Endothelial cell of umbilical vein (primary cell): ENCODE measurements at regions not wholly inside any gene's neighbourhood (a gene's known extent, or its start where the extent isn't known, plus 50 kb on each side); places are given as distances from the start of the nearest gene placed in this dataset.

Experiments
- BruUV-seq: library from RNA; stranded (reverse); fragments of 400-500 nt; replicated peaks from 2 replicates; lab custom pipeline; 2021; lab: Mats Ljungman, UMichigan
- CTCF ChIA-PET: fragments of 300-600, 350-600 bp; sonication (Branson Sonifier 250); formaldehyde crosslinking; loops from one replicate; lab custom pipeline; 2021; ENCODE audit warnings: antibody characterized with exemption, inconsistent platforms; lab: Charles Lee
- POLR2A ChIA-PET: fragments of 300-600, 350-600 bp; sonication (Branson Sonifier 250); formaldehyde crosslinking; loops from one replicate; lab custom pipeline; 2021; ENCODE audit warnings: antibody characterized with exemption, inconsistent platforms; lab: Charles Lee
- DNase-seq: peaks from one replicate; pipeline ENCODE4 v3.0.0-alpha.2; 2011; ENCODE audit warnings: low read depth, low spot score
- FAIRE-seq: peaks from 2 replicates; lab custom pipeline; 2011; peaks lifted over from hg19 to GRCh38; lab: Jason Lieb, UNC
- H2AFZ ChIP-seq: 2 replicates; pipeline ENCODE4 v1.6.0; 2012; ENCODE audit warnings: low read depth, low read length, control low read depth, inconsistent platforms
- H3K27ac ChIP-seq: 2 replicates; pipeline ENCODE4 v1.5.1; 2011; ENCODE audit warnings: low read depth, mild to moderate bottlenecking, control low read depth, low read length, moderate library complexity; ENCODE audit not compliant: insufficient read depth
- H3K27me3 ChIP-seq, 2 experiments: 2 replicates each; pipeline versions ENCODE4 v1.6.0 to v1.6.1; 2011; ENCODE audit warnings: low read length in 2 of 2, mixed read lengths in 1 of 2; ENCODE audit not compliant: control insufficient read depth in 2 of 2, insufficient read depth in 2 of 2
- H3K36me3 ChIP-seq, 2 experiments: 2 replicates in 1 of 2; 3 replicates in 1 of 2; pipeline ENCODE4 v1.5.1; 2011; ENCODE audit warnings: low read length in 2 of 2, mild to moderate bottlenecking in 1 of 2, moderate library complexity in 1 of 2; ENCODE audit not compliant: control insufficient read depth in 2 of 2, insufficient read depth in 2 of 2; ENCODE audit errors: extremely low read depth in 1 of 2
- H3K4me1 ChIP-seq: 3 replicates; pipeline ENCODE4 v1.5.1; 2011; ENCODE audit warnings: mild to moderate bottlenecking, low read length; ENCODE audit not compliant: control insufficient read depth, insufficient read depth; ENCODE audit errors: extremely low read depth
- H3K4me2 ChIP-seq: 2 replicates; pipeline ENCODE4 v1.6.1; 2011; ENCODE audit warnings: low read length, control low read depth, mixed read lengths; ENCODE audit not compliant: insufficient read depth
- H3K4me3 ChIP-seq, 3 experiments: fragments of 200-600 bp in 1 of 3; sonication (generic), shearing (Covaris generic) in 1 of 3; replicated peaks in 1 of 3; 2 replicates each; pipeline ENCODE4 v1.5.1; 2011 to 2016; ENCODE audit warnings: control low read depth in 3 of 3, low read length in 3 of 3, mild to moderate bottlenecking in 2 of 3, inconsistent platforms in 1 of 3, low read depth in 1 of 3, moderate library complexity in 1 of 3; ENCODE audit not compliant: insufficient read depth in 1 of 3
- H3K79me2 ChIP-seq: 2 replicates; pipeline ENCODE4 v1.6.0; 2012; ENCODE audit warnings: low read length, inconsistent platforms; ENCODE audit not compliant: control insufficient read depth, insufficient read depth
- H3K9ac ChIP-seq: replicated peaks from 2 replicates; pipeline ENCODE3; 2011; ENCODE audit warnings: low read length, control low read depth; ENCODE audit not compliant: insufficient read depth; ENCODE audit errors: extremely low read depth
- H3K9me1 ChIP-seq: replicated peaks from 3 replicates; pipeline ENCODE4 v1.6.0; 2011; ENCODE audit warnings: mild to moderate bottlenecking, low read length; ENCODE audit not compliant: control insufficient read depth, insufficient read depth; ENCODE audit errors: extremely low read depth
- H3K9me3 ChIP-seq: replicated peaks from 2 replicates; pipeline ENCODE4 v1.5.1; 2012; ENCODE audit warnings: low read length, inconsistent platforms; ENCODE audit not compliant: control insufficient read depth, insufficient read depth
- H4K20me1 ChIP-seq: replicated peaks from 2 replicates; pipeline ENCODE3; 2011; ENCODE audit warnings: mild to moderate bottlenecking, low read length; ENCODE audit not compliant: control insufficient read depth, insufficient read depth; ENCODE audit errors: extremely low read depth
- CTCF ChIP-seq, 2 donors: IDR thresholded peaks; 1 replicate in 1 of 2; 2 replicates in 1 of 2; pipeline ENCODE4 v1.5.1; 2011; ENCODE audit warnings: low read length in 2 of 2, mild to moderate bottlenecking in 2 of 2, moderate library complexity in 2 of 2, control low read depth in 1 of 2, inconsistent platforms in 1 of 2, low read depth in 1 of 2; ENCODE audit not compliant: insufficient read depth in 1 of 2; ENCODE audit errors: extremely low read depth in 1 of 2
- EZH2 ChIP-seq: IDR thresholded peaks from 2 replicates; pipeline ENCODE4 v1.6.1; 2012; ENCODE audit warnings: borderline replicate concordance, low read depth, mild to moderate bottlenecking, moderate library complexity, low read length, inconsistent platforms; ENCODE audit not compliant: severe bottlenecking
- FOS ChIP-seq: IDR thresholded peaks from 2 replicates; pipeline ENCODE4 v1.6.1; 2011; ENCODE audit warnings: mild to moderate bottlenecking, low read length, moderate library complexity, borderline replicate concordance; ENCODE audit not compliant: insufficient read depth
- GATA2 ChIP-seq: IDR thresholded peaks from 2 replicates; pipeline ENCODE4 v1.7.0; 2011; ENCODE audit warnings: low read depth, mild to moderate bottlenecking, moderate library complexity, mixed read lengths, low read length; ENCODE audit not compliant: insufficient read length, insufficient read depth
- JUN ChIP-seq: IDR thresholded peaks from 2 replicates; pipeline ENCODE4 v1.6.1; 2011; ENCODE audit warnings: borderline replicate concordance, low read depth; ENCODE audit not compliant: insufficient read length, insufficient read depth
- MYC ChIP-seq: IDR thresholded peaks from one replicate; pipeline ENCODE4 v1.6.1; 2011; ENCODE audit warnings: mild to moderate bottlenecking, low read depth, low read length
- POLR2A ChIP-seq: IDR thresholded peaks from 2 replicates; pipeline ENCODE4 v1.6.1; 2012; ENCODE audit warnings: low read depth, mild to moderate bottlenecking, control low read depth, low read length
- POLR2AphosphoS5 ChIP-seq: IDR thresholded peaks from 2 replicates; pipeline ENCODE4 v1.6.1; 2012; ENCODE audit warnings: low read depth, mild to moderate bottlenecking, control low read depth, low read length, moderate library complexity; ENCODE audit not compliant: insufficient read depth
- dilution Hi-C: fragments of 300-500 bp; cut with MboI; formaldehyde crosslinking; loops from one replicate; pipeline ENCODE4 v1.15.0; 2019; ENCODE audit warnings: low sequenced_read_pairs; ENCODE audit not compliant: extremely low pct_ligation_motif_present
- intact Hi-C: fragments of 100-400 bp; cut with micrococcal nuclease; formaldehyde crosslinking; loops from one replicate; pipeline ENCODE4 v1.10.0; 2022
- TF ChIP-seq, protein P1 (sequence below): IDR thresholded peaks from 2 replicates; pipeline ENCODE4 v1.6.1; 2011; ENCODE audit not compliant: insufficient read depth, insufficient read length

DNA sequence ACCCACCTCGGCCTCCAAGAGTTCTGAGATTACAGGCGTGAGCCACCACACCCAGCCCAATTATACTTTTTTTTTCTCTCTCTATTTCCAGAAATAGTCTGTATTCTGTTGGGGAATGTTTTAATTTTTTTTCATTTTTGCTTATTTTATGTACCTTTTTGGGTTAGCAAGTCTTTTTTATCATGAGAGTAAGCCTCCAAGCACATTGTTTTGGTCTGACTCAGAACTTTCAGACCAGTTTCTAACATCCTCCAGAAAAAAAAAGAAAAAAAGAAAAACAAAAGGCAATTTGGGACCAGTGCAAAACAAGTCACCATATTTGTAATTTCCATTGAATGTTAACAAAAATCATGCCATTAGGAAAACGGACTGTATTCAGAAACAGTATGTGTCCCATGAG is 1465.5 kb downstream of the SLITRK5 start:
- TF ChIP-seq POLR2AphosphoS5 (no peak), JUN (no peak), EZH2 (no peak), CTCF (IDR thresholded peaks at IDR 0.05; ENCODE audit: extremely low read depth in 1 of 2, insufficient read depth in 1 of 2, low read depth in 1 of 2, low read length in 2 of 2) (no peak)
- Histone ChIP-seq H3K9me1 (no peaks in the 10 kb centered on the region), H3K9me3 (no peaks in the 10 kb centered on the region), H4K20me1 (no peaks in the 10 kb centered on the region), H3K27me3 (no peaks in the 10 kb centered on the region), H3K36me3 (no peaks in the 10 kb centered on the region), H3K27ac (no peak overlapping the region), H3K4me3 (no peak overlapping the region), H3K4me2 (no peak overlapping the region), H3K4me1 (no peaks in the 10 kb centered on the region), H2AFZ (no peak overlapping the region), H3K79me2 (no peaks in the 10 kb centered on the region), H3K9ac (no peak overlapping the region)
- ChIA-PET CTCF (no interaction called here), POLR2A (no interaction called here)
- intact Hi-C loops (no loop called here), dilution Hi-C loops (no loop called here)
- DNase-seq, result no peak
- no peak for FAIRE-seq
- BruUV-seq, result no TSS peak

GRCh38 chr13:89150362-89150761 is 1479.2 kb downstream of the SLITRK5 start:
- TF ChIP-seq POLR2A (no peak), GATA2 (no peak), CTCF (IDR thresholded peaks at IDR 0.05; ENCODE audit: extremely low read depth in 1 of 2, insufficient read depth in 1 of 2, low read depth in 1 of 2, low read length in 2 of 2) (no peak), JUN (no peak), EZH2 (no peak), POLR2AphosphoS5 (no peak), FOS (no peak), MYC (no peak)
- TF ChIP-seq, protein P1, sequence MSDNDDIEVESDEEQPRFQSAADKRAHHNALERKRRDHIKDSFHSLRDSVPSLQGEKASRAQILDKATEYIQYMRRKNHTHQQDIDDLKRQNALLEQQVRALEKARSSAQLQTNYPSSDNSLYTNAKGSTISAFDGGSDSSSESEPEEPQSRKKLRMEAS, result no peak
- Histone ChIP-seq H3K4me2 (no peak overlapping the region), H2AFZ (no peak overlapping the region), H3K27me3 (no peaks in the 10 kb centered on the region), H3K4me3 (no peak overlapping the region), H3K4me1 (no peaks in the 10 kb centered on the region), H4K20me1 (no peaks in the 10 kb centered on the region), H3K9me1 (no peaks in the 10 kb centered on the region), H3K79me2 (no peaks in the 10 kb centered on the region), H3K9me3 (no peaks in the 10 kb centered on the region), H3K36me3 (no peaks in the 10 kb centered on the region), H3K9ac (no peak overlapping the region), H3K27ac (no peak overlapping the region)
- FAIRE-seq (no peak), DNase-seq (no peak)
- intact Hi-C loops, result no loop called here
- POLR2A ChIA-PET, result no interaction called here
- dilution Hi-C loops, result no loop called here
- CTCF ChIA-PET, result no interaction called here
- no TSS peak for BruUV-seq
